HepG2 (cell line): ENCODE measurements at regions not wholly inside any gene's neighbourhood (a gene's known extent, or its start where the extent isn't known, plus 50 kb on each side); places are given as distances from the start of the nearest gene placed in this dataset.

Experiments used
- ATAC-seq: fragments of 200-7000 bp; cut with Tn5 transposase; 3 replicates; pipeline ENCODE4 v1.9.1; 2020; ENCODE audit warnings: mild to moderate bottlenecking, moderate library complexity
- BruUV-seq: library from RNA; stranded (reverse); fragments of 400-500 nt; replicated peaks from 2 replicates; lab custom pipeline; 2021; lab: Mats Ljungman, UMichigan
- CTCF ChIA-PET: fragments of 300-600 bp; formaldehyde crosslinking; extraction: SDS; loops from one replicate; lab custom pipeline; 2021; ENCODE audit warnings: low total read pairs, inconsistent platforms, low intra/inter-chr PET ratio; lab: Yijun Ruan, JAX
- POLR2A ChIA-PET: fragments of 350-600 bp; sonication (Branson Sonifier 250); formaldehyde crosslinking; loops from one replicate; lab custom pipeline; 2020; ENCODE audit warnings: antibody characterized with exemption, inconsistent platforms; lab: Yijun Ruan, JAX
- DNase-seq: peaks from one replicate; pipeline ENCODE4 v3.0.0-alpha.2; 2015; ENCODE audit warnings: low spot score
- FAIRE-seq: peaks from 3 replicates; lab custom pipeline; 2011; peaks lifted over from hg19 to GRCh38; lab: Jason Lieb, UNC
- H2AFZ ChIP-seq: one replicate; pipeline ENCODE4 v1.6.1; 2011; ENCODE audit warnings: low read length, inconsistent platforms
- H3K27ac ChIP-seq: fragments of 300-600 bp; 3 replicates; pipeline ENCODE4 v1.8.0; 2011; ENCODE audit warnings: mixed run types, mild to moderate bottlenecking, mixed read lengths, low read length, inconsistent platforms; ENCODE audit not compliant: insufficient read depth; ENCODE audit errors: extremely low read length
- H3K27me3 ChIP-seq, 2 experiments: fragments of 200-600 bp in 1 of 2; 2 replicates in 1 of 2; 3 replicates in 1 of 2; pipeline versions ENCODE4 v1.6.0 to v1.8.0; 2011; ENCODE audit warnings: low read length in 2 of 2, mild to moderate bottlenecking in 2 of 2, moderate library complexity in 2 of 2, inconsistent platforms in 1 of 2; ENCODE audit not compliant: insufficient read depth in 2 of 2, control insufficient read depth in 1 of 2
- H3K36me3 ChIP-seq, 2 experiments: fragments of 200-600 bp in 1 of 2; replicated peaks in 1 of 2; 2 replicates in 1 of 2; 3 replicates in 1 of 2; pipeline versions ENCODE4 v1.5.1 to v1.8.0; 2011; ENCODE audit warnings: low read length in 2 of 2, inconsistent platforms in 1 of 2; ENCODE audit not compliant: insufficient read depth in 2 of 2, control insufficient read depth in 1 of 2
- H3K4me1 ChIP-seq: 2 replicates; pipeline ENCODE4 v1.5.1; 2012; ENCODE audit warnings: low read length, inconsistent platforms; ENCODE audit not compliant: insufficient read depth
- H3K4me2 ChIP-seq: 2 replicates; pipeline ENCODE4 v1.6.0; 2011; ENCODE audit warnings: low read depth, low read length, inconsistent platforms
- H3K4me3 ChIP-seq, 3 experiments: fragments of 200-600 bp in 1 of 3; sonication (generic), shearing (Covaris generic) in 1 of 3; replicated peaks in 1 of 3; 2 replicates each; pipeline ENCODE4 v1.5.1; 2011 to 2016; ENCODE audit warnings: low read length in 3 of 3, inconsistent platforms in 2 of 3, low read depth in 2 of 3, mild to moderate bottlenecking in 2 of 3, control low read depth in 1 of 3, mixed read lengths in 1 of 3; ENCODE audit not compliant: insufficient read depth in 1 of 3
- H3K79me2 ChIP-seq: one replicate; pipeline ENCODE4 v1.6.1; 2011; ENCODE audit warnings: low read length, inconsistent platforms; ENCODE audit not compliant: insufficient read depth
- H3K9ac ChIP-seq: 2 replicates; pipeline ENCODE4 v1.6.0; 2011; ENCODE audit warnings: mild to moderate bottlenecking, low read depth, low read length, inconsistent platforms; ENCODE audit not compliant: insufficient read depth
- H3K9me3 ChIP-seq: 2 replicates; pipeline ENCODE4 v1.5.1; 2012; ENCODE audit warnings: mild to moderate bottlenecking, low read length
- H4K20me1 ChIP-seq: 2 replicates; pipeline ENCODE4 v1.6.0; 2011; ENCODE audit warnings: inconsistent platforms, mild to moderate bottlenecking, low read length, moderate library complexity; ENCODE audit not compliant: insufficient read depth
- CHCHD3 ChIP-seq: sonication (generic); formaldehyde crosslinking; IDR thresholded peaks from 2 replicates; pipeline ENCODE4 v1.8.0; 2022; ENCODE audit warnings: mild to moderate bottlenecking, missing genetic modification reagents, moderate library complexity
- ETV6 ChIP-seq: sonication (generic); formaldehyde crosslinking; conservative IDR thresholded peaks from 2 replicates; pipeline ENCODE4 v1.4.0; 2020; ENCODE audit warnings: missing genetic modification reagents
- KLF16 ChIP-seq, 2 experiments: sonication (generic) in 1 of 2; formaldehyde crosslinking in 1 of 2; IDR thresholded peaks; 2 replicates each; pipeline versions ENCODE4 v1.6.1 to v1.8.0; 2016 to 2023; ENCODE audit warnings: missing genetic modification reagents in 2 of 2, missing compliant biosample characterization in 1 of 2
- MYNN ChIP-seq: sonication (generic); formaldehyde crosslinking; IDR thresholded peaks from 2 replicates; pipeline ENCODE4 v1.4.0; 2020; ENCODE audit warnings: mild to moderate bottlenecking, low read depth, missing genetic modification reagents
- RAD51 ChIP-seq: fragments of 450-650 bp; IDR thresholded peaks from 2 replicates; pipeline ENCODE4 v1.6.1; 2016; ENCODE audit warnings: borderline replicate concordance
- SNAI1 ChIP-seq: sonication (generic); formaldehyde crosslinking; IDR thresholded peaks from 2 replicates; pipeline ENCODE4 v1.5.0; 2020; ENCODE audit warnings: mild to moderate bottlenecking, missing genetic modification reagents, borderline replicate concordance
- ZBTB42 ChIP-seq: sonication (generic); formaldehyde crosslinking; IDR thresholded peaks from 2 replicates; pipeline ENCODE4 v1.5.0; 2020; ENCODE audit warnings: mild to moderate bottlenecking, missing genetic modification reagents
- ZFP1 ChIP-seq: IDR thresholded peaks from 2 replicates; pipeline ENCODE4 v1.6.1; 2016
- ZNF33B ChIP-seq: sonication (generic); formaldehyde crosslinking; IDR thresholded peaks from 2 replicates; pipeline ENCODE4 v1.5.1; 2020; ENCODE audit warnings: mild to moderate bottlenecking, missing genetic modification reagents
- ZNF530 ChIP-seq: sonication (generic); formaldehyde crosslinking; IDR thresholded peaks from 2 replicates; pipeline ENCODE4 v1.5.0; 2020; ENCODE audit warnings: low read depth, mild to moderate bottlenecking, missing genetic modification reagents
- ZNF567 ChIP-seq: sonication (generic); formaldehyde crosslinking; IDR thresholded peaks from 2 replicates; pipeline ENCODE4 v1.8.1; 2023; ENCODE audit warnings: mild to moderate bottlenecking, missing genetic modification reagents, borderline replicate concordance
- ZNF883 ChIP-seq: sonication (generic); formaldehyde crosslinking; IDR thresholded peaks from 2 replicates; pipeline ENCODE4 v1.5.1; 2020; ENCODE audit warnings: mild to moderate bottlenecking, missing genetic modification reagents; ENCODE audit errors: not compliant biosample characterization
- whole genome bisulfite sequencing: methylation state at CpG from one replicate; pipeline ENCODE4 v1.1.6; 2017; ENCODE audit warnings: low lambda C conversion rate; 5-methylcytosine and 5-hydroxymethylcytosine counted together
- in situ Hi-C: cut with HindIII; loops from 2 replicates; pipeline ENCODE4 v1.10.0; 2017; ENCODE audit warnings: low pct_unique_long_range_greater_than_20kb; ENCODE audit not compliant: extremely low pct_ligation_motif_present
- intact Hi-C: fragments of 100-400 bp; cut with micrococcal nuclease; formaldehyde crosslinking; loops from one replicate; pipeline ENCODE4 v1.10.0; 2022; ENCODE audit not compliant: unreplicated experiment
- TF ChIP-seq, protein P1 (sequence below): sonication (generic); formaldehyde crosslinking; IDR thresholded peaks from 2 replicates; pipeline ENCODE4 v1.4.0; 2020; ENCODE audit warnings: low read depth, mild to moderate bottlenecking, missing genetic modification reagents
- TF ChIP-seq, protein P2 (sequence below): sonication (generic); formaldehyde crosslinking; IDR thresholded peaks from 2 replicates; pipeline ENCODE4 v1.4.0; 2020; ENCODE audit warnings: missing genetic modification reagents
- TF ChIP-seq, protein P3 (sequence below): sonication (generic); formaldehyde crosslinking; IDR thresholded peaks from 2 replicates; pipeline ENCODE4 v1.4.0; 2020; ENCODE audit warnings: missing genetic modification reagents

- ChIA-PET POLR2A (no interaction called here), CTCF (no interaction called here)
- no peak overlapping the region for H3K4me3 ChIP-seq
- no peak overlapping the region for H3K9ac ChIP-seq
- 42% methylated on average over 3 of the region's 3 CpGs for WGBS
- no TSS peak for BruUV-seq
- no peak overlapping the region for H3K4me2 ChIP-seq
- no peak overlapping the region for H2AFZ ChIP-seq
- H3K9me3 ChIP-seq = no peaks in the 10 kb centered on the region
- no peaks in the 10 kb centered on the region for H3K4me1 ChIP-seq
- no peak overlapping the region for H3K27ac ChIP-seq
- no peaks in the 10 kb centered on the region for H3K79me2 ChIP-seq
- intact Hi-C loops (no loop called here), in situ Hi-C loops (no loop called here)
- TF ChIP-seq, protein P1, sequence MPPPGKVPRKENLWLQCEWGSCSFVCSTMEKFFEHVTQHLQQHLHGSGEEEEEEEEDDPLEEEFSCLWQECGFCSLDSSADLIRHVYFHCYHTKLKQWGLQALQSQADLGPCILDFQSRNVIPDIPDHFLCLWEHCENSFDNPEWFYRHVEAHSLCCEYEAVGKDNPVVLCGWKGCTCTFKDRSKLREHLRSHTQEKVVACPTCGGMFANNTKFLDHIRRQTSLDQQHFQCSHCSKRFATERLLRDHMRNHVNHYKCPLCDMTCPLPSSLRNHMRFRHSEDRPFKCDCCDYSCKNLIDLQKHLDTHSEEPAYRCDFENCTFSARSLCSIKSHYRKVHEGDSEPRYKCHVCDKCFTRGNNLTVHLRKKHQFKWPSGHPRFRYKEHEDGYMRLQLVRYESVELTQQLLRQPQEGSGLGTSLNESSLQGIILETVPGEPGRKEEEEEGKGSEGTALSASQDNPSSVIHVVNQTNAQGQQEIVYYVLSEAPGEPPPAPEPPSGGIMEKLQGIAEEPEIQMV (CRISPR knock-in tag) = no peak
- TF ChIP-seq MYNN (no peak), ZNF33B (CRISPR knock-in tag) (no peak), ZNF567 (CRISPR knock-in tag) (no peak), RAD51 (no peak), KLF16 (CRISPR knock-in tag; IDR thresholded peaks at IDR 0.05) (no peak), CHCHD3 (CRISPR knock-in tag) (no peak), ZNF883 (no peak), ZBTB42 (no peak), ZNF530 (CRISPR knock-in tag) (no peak), ETV6 (CRISPR knock-in tag) (no peak), ZFP1 (CRISPR knock-in tag) (no peak), SNAI1 (CRISPR knock-in tag) (no peak)
- TF ChIP-seq, protein P2, sequence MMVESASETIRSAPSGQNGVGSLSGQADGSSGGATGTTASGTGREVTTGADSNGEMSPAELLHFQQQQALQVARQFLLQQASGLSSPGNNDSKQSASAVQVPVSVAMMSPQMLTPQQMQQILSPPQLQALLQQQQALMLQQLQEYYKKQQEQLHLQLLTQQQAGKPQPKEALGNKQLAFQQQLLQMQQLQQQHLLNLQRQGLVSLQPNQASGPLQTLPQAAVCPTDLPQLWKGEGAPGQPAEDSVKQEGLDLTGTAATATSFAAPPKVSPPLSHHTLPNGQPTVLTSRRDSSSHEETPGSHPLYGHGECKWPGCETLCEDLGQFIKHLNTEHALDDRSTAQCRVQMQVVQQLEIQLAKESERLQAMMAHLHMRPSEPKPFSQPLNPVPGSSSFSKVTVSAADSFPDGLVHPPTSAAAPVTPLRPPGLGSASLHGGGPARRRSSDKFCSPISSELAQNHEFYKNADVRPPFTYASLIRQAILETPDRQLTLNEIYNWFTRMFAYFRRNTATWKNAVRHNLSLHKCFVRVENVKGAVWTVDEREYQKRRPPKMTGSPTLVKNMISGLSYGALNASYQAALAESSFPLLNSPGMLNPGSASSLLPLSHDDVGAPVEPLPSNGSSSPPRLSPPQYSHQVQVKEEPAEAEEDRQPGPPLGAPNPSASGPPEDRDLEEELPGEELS (CRISPR knock-in tag) = no peak
- TF ChIP-seq, protein P3, sequence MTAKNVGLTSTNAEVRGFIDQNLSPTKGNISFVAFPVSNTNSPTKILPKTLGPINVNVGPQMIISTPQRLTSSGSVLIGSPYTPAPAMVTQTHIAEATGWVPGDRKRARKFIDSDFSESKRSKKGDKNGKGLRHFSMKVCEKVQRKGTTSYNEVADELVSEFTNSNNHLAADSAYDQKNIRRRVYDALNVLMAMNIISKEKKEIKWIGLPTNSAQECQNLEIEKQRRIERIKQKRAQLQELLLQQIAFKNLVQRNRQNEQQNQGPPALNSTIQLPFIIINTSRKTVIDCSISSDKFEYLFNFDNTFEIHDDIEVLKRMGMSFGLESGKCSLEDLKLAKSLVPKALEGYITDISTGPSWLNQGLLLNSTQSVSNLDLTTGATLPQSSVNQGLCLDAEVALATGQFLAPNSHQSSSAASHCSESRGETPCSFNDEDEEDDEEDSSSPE (CRISPR knock-in tag) = no peak
- ATAC-seq (no peak), DNase-seq (no peak), FAIRE-seq (no peak)
- peaks cover 0 to 10% of the 10 kb centered on the region in 2 experiments; a peak in 1 of 5 replicates for H3K27me3 ChIP-seq
- H3K36me3 ChIP-seq = no peaks in the 10 kb centered on the region
- no peaks in the 10 kb centered on the region for H4K20me1 ChIP-seq
Measured at GRCh38 chr5:174430940-174431339, 293.4 kb upstream of the MSX2 start.
